ENCODE measurements at regions not wholly inside any gene's neighbourhood (a gene's known extent, or its start where the extent isn't known, plus 50 kb on each side); places are given as distances from the start of the nearest gene placed in this dataset.

DNA sequence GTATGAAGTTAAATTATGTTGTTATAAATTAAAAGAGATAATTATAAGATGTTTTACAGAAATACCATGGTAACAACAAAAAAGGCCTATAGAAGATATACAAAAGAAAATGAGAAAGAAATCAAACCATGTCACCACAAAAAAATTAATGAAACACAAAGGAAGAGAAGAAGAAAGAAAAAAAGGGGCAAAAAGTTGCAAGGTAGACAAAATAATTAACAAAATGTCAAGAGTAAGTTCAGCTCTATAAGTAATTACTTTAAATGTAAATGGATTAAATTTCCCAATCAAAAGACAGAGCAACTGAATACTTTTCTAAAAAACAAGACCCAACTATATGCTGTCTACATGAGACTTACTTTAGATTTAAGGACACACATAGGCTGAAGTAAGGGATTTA lies 378.4 kb upstream of the FSHR start:
- DNase-seq (ENCODE audit: low read depth in 2 of 3, low spot score in 2 of 3) = no peak

DNA sequence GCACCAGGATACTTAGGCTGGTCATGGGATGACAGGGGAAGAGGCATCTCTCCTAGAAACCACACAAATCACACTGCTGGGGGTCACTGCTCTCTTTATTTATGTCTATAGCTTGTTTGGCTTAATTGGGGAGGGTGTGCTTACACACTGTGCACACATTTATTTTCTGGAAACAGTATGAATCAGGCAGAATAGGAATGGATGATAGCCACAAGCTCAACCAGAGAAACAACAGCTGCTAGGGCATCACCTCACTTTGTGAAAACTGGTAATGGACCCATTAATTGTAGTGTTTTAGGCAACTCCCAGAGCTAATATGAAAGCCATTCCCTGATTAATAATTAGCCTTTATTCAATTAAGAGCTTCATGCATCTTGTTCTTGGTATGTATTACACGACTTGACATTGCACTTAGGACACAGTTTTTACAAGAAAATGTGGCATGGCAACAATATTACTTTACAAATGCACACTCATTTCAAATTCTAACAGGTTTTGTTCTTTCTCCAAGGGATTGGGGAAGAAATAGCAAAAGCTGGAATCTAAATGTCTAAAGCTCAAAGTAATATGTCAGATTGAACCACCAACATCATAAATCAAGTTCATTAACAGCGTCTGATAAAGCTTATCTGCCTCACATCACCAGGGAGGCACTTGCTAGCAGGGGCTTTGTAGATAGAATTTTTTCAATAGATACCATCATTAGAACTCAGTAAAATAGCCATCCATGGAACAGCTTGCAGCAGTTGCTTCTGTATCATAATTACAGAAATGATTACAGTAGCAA lies 361.9 kb upstream of the FSHR start:
- no peak for DNase-seq (ENCODE audit: low read depth in 2 of 3, low spot score in 2 of 3)

DNA sequence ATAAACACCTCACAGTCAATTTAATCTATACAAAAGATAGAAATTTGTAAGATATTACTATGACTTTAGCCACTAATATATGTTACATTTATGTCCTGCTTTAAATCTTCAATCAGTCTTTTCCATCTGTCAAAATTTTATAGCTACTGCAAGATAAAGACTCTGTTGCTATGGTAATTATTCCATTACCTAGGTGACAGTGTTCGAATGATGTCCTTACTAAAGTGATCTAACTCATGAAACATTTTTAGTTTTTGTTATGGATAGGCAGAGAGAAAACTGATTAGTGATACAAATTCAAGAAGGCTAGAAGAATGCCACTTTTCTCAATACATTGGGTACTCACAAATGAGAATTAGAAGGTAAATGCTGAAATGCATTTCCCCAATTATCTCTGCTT lies 359.9 kb upstream of the FSHR start:
- no peak for DNase-seq (ENCODE audit: low read depth in 2 of 3, low spot score in 2 of 3)

DNA sequence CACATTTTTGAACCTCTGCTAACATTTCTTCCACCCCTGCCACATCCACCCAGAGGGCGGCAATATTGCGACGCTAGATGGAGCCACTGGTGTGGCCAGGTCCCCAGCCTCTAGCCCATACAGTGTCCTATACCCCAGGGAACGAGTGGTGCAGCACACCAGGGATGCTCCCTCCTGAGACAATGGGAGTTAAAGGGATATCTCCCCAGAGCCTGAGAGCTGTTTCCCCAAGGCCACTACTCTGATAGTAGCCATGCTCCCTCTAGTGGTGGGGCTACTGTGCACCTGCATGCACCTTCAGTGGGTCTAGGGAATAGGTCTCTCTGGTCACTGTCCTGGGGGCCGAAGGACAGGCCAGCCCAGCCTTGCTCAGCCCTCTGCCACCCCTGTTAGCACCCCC lies 336.4 kb upstream of the FSHR start:
- DNase-seq (ENCODE audit: low read depth in 2 of 3, low spot score in 2 of 3) = peak in 2 of 3 donors; percentile 1 to 3

DNA sequence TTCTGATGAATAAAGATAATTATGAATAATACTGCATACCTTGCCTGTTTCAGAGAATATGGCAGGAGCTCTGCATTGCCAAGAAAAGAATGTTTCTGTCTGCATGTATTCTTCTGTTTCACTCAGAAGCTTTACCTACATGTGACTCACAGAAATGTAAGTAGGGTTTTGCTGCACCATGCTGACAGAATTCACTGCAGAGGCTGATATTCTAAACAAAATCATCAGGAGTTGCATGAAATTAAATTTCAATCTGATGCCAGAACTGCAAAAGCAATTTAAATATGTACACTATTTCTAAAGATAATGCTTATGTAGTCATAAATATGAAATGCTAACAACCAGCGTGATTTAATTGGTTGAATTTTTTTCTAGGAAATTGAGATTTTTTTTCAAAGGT lies 332.8 kb upstream of the FSHR start:
- no peak for DNase-seq (ENCODE audit: low read depth in 2 of 3, low spot score in 2 of 3)

DNA sequence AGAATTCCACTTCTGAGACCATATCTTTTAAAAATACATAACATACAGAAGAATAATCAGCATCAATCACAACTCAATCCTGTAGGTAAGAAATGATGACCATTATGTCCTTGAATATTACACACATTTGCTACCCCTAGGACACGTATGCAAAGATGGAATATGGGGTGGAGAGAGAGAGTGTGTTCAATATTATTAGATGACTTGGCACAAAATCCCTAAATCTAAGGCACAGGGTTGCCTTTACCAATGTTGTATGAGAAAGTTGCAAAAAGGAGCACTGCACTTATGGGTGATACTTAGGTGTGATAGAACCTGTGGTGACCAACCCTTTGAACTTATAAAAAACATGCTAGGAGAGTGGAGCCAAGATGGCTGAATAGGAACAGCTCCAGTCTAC lies 326.2 kb upstream of the FSHR start:
- no peak for DNase-seq (ENCODE audit: low read depth in 2 of 3, low spot score in 2 of 3)

DNA sequence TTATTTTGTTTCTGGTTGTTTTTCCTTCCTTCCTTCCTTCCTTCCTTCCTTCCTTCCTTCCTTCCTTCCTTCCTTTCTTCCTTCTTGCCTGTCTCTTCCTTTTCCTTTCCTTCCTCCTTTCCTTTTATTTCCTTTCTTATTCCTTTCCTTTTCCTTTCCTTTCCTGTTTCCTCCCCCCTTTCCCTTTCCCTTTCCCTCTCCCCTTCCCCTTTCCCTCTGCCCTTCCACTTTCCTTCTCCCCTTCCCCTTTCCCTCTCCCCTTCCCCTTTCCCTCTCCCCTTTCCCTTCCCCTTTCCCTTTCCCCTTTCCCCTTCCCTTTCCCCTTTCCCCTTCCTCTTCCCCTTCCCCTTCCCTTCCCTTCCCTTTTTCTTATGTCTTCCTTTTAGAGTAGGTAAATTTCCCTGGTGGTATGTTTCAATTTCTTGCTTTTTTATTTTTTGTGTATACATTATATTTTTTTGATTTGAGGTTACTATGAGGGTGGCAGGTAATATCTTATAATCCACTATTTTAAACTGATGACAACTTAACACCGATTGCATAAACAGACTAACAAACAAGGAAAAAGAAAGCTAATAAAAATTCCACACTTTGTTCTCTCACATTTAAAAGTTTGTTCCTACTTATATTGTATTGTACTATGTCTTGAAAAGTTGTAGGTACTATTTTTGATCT lies 311.0 kb upstream of the FSHR start:
- DNase-seq (ENCODE audit: low read depth in 2 of 3, low spot score in 2 of 3) = no peak

DNA sequence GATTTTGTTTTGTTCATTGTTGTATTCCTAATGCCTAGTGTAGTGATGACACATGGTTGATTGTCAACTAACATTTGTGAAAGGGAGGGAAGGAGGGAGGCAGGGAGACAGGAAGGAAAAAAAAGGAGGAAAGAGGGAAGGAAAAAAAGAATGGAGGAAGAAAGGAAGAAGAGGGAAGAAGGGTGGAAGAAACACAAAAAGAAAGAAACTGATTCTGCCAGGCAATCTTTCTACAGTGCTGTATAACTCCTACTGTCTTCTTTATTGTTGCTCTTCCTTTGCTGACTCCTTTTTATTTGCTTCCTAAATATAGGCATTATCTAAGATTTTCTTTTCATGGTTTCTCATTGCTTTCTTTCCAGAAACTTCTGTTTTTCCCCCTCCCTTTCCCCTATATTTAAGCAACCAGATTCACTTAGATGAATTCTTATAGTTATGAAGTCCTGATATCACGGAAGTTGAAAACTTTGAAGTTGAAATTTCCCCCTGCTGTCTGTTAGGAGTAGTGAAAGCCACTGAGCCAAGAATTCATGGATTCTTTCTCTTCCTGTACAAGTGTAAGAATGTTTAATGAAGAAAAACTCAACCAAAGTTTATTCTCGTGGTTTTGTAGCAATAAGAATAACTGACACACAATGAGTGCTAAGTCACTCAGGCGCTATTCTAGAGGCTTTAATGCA lies 305.1 kb upstream of the FSHR start:
- no peak for DNase-seq (ENCODE audit: low read depth in 2 of 3, low spot score in 2 of 3)

DNA sequence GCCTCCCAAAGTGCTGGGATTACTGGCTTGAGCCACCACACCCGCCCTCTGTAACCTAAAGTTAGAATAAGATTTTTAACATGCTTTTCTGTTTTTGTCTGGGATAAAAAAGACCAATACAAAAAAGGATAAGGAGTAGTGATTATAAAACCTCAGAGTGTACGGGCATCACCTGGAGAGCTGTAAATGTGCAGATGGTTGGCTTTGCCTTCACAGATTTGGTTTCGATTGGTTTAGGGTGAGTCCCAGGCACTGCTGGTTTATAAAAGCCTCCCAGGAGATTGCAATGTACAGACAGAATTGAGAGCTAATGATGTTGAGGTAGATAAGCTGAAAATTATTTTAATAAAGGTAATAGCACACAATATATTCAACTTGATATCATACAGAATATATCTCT lies 289.7 kb upstream of the FSHR start:
- no peak for DNase-seq (ENCODE audit: low read depth in 2 of 3, low spot score in 2 of 3)

DNA sequence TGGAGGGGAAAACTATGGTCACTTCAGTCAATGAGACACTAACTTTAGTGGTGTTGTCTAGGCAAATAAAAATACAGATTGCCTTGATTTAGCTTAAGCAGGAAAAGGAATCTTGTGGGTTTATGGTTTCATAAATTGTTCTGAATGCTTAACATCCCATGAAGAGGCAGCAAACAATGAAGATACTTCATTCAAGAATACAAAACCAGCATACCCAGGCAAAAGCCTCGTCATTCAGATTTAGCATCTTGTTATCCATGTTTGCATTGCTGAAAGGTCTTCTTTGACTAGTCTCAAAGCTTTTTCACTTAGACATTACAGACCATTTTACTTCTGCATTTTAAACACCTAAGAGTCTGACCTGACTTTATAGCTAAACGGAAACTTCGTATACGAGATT lies 272.7 kb upstream of the FSHR start:
- no peak for DNase-seq (ENCODE audit: low read depth in 2 of 3, low spot score in 2 of 3)

DNA sequence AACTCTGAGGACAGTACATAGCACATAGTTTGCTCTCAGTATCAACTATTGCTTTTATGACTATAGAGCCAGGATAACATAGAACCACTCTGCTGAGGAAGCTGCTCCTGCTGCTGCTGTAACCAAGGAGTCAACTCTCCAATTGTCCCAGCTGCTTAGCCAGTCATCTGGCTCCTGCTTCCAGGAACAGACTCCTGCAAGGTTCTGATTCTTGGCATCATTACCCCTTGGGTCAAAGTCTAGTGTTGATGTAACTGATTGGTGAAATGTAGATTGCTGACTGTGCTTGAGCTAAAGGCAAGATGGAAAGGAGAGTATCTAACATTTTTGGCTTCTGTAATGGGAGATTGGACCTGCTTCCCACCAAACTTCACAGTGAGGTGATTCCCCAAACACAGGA lies 261.9 kb upstream of the FSHR start:
- no peak for DNase-seq (ENCODE audit: low read depth in 2 of 3, low spot score in 2 of 3)

DNA sequence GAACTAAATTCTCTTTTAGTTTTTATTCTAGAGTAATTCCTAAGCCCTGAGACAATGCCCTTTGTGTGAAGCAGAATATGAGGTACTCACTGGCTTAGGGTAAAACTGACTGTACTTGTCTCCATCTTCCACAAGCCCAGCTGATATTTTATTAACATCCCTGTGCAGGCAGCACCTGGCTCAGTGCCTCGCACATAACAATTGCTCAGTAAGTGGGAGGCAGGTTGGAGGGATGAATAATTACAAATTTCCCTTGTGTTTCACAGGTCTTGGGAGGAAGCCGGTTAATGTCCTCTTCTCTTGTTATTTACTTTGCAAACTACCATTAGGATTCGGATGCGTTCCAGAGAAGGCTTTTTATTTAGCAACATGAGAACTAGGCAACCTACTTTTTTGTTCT lies 249.8 kb upstream of the FSHR start:
- no peak for DNase-seq (ENCODE audit: low read depth in 2 of 3, low spot score in 2 of 3)

DNA sequence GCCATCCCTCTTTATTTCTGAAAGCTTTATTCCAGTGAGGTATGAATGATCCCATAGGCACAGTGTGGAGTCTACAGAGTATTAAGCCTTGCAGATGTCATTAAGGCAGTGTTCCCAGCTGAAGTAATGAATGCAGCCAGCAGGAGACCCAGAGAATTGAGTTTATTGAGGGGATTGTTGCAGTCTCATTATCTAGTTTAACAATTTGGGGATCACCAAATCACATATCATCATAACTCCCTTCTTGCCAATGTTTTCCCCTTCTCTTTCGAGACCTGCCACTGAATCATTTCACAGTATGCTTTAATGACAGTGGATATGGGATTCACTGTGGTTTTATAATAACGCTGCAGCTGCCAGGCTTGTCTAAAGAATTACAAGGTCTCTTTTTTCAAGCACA lies 249.3 kb upstream of the FSHR start:
- no peak for DNase-seq (ENCODE audit: low read depth in 2 of 3, low spot score in 2 of 3)

DNA sequence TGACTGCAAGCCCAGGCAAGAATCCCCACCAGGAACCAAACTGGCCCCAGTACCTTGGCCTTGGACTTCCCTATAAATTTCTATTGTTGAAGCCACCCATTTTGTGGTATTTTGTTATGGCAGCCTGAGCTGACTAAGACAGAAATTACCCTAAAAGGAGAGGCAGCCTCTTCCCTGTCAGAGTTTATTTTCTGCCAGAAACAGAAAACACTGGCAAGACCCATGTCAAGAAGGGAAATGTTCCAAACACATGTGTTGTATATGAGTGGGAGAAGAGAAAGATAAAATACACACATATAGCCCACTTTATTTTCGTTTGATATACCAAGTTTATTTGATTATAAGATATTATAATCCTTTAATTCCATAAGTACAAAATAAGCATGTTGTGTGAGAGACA lies 225.1 kb upstream of the FSHR start:
- no peak for DNase-seq (ENCODE audit: low read depth in 2 of 3, low spot score in 2 of 3)

DNA sequence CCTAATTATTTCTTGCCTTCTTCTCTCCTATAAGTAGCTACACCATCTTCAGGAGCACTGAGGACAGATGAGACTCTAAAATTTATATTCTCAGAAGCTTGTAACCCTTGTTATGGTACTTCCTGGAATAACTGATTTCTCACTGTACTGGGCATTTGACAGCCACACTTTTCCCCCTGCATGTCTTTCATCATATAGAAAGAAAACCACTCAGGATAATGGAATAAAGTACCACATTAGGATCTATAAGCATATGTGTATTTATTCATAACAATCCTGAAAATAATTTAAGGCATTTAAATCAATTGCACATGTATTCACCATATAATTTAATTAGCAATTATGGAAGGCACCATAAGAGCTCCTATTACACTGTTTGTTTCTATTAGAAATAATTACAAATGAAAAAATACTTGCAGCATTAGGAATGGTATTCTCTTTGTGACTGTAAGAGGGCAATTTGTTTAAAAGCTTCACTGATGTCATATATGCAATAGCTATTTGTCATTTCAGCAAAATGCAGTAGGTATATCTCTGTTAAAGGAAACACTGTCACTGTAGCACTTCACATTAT lies 216.9 kb upstream of the FSHR start:
- no peak for DNase-seq (ENCODE audit: low read depth in 2 of 3, low spot score in 2 of 3)

DNA sequence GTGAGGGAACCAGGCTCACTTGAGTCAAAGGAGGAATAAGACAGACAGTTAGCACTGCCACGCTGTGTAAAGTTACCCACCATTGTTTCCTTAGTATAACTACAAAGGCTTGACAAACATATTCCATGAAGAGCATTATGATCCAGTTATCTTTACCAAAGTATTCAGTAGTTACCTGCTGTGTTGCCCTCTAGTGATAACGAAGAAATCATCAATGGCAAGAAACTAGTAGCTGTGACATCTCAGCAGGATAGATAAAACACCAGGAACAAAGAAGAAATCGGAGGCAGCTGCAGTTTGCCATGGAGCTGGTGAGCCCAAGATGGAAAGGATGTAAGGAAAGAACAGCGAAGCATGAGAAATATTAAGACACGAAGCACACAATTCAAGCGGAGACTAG lies 215.3 kb upstream of the FSHR start:
- no peak for DNase-seq (ENCODE audit: low read depth in 2 of 3, low spot score in 2 of 3)

DNA sequence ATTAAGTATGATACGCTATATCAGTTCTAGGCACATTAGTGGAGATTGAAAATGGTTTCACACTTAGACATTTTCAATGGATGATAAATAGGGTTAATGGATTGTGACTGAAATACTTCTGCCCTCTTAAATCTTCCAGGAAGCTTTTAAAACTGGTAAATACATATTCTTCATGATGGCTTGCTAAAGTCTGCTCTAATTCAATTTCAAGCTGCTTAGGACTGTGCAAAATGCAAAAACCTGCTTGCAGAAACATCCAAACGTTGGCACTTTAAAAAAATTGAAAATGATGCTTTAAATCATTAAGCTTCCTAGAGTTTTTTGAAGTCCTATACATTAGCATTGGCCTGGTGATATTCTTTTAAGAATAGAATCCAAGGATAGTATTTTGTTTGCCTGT lies 214.8 kb upstream of the FSHR start:
- DNase-seq (ENCODE audit: low read depth in 2 of 3, low spot score in 2 of 3) = no peak

DNA sequence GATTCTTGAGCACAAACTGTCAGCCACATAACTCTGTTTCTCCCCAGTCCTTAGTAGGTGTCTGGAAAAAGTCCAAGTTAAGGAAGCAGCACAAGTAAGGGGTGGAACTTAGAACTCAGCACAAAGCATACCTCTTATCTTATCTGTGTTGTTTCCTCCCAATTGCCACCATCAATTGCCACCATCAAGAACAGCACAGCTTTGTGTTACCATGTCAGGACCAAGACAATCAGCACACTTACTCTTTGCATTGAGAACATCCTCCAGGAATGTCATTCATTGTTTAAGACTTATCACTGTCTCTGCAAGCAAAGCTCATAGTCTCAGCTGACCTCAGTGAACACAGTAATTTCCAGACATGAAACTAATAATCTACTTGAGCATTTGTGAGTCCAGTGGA lies 212.7 kb upstream of the FSHR start:
- DNase-seq (ENCODE audit: low read depth in 2 of 3, low spot score in 2 of 3) = no peak

DNA sequence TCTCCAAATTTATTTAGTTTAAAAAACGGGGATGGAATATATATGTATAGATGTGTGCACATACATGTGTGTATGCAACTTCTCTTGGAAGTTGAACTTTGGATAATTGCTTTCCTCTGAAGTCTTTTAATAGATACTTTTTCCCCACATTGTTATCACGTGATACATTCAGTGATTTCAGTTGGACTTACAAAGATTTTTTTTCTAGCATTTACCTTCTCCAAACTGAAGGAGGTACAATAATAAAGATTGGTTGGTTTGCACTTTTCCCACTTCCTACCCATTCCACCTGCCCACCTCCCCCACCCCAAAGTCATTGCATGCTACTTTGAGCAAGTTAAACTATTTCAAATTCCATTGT lies 206.1 kb upstream of the FSHR start:
- DNase-seq (ENCODE audit: low read depth in 2 of 3, low spot score in 2 of 3) = no peak

DNA sequence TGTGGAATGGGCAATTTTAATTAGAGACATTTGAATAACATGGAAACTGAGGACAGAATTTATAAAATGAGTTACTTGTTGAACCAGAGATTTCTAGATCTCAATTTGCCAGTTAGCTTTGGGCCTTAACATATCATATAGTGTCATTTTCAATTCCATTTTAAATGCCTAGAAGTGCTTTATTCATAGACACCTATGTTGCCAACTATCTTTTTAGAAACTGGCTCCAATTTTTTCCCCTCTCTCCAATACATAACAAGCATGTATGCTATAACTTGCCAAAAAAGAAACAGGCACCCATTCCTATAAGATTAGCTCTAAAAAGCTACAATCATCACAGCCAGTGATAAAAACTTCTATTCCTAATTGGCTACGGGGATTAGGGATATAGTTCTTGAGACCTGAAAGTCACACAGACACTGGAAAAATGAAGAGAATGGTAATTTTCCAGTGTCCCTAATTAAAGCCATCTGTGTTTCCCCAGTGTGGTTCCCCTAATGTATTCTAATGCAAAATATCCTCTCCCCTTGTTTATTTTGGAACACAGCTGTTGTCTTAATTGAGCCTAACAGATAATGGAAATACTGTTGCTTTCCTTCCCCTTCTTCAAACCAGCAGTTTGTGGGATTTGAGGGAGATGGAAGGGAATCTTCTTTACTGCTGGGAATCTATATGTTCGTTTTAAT lies 205.5 kb upstream of the FSHR start:
- no peak for DNase-seq (ENCODE audit: low read depth in 2 of 3, low spot score in 2 of 3)

DNA sequence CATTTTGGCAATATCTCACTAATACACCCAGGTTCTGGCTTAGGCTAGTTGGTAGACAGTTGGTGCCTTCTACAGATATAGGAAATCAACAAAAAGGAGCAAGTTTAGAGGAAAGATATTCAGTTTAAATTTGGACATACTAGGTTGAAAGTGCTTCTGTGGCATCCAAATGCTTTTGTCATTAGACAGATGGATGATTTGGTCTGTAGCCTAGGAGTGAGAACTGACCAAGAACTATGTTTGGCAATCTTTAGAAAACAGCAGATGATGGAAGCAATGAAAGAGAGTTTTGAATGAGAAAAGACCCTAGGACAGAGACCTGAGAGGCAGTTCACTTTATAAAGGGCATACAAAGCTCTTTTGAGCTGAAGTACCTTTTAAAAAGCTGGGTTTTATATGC lies 201.3 kb upstream of the FSHR start:
- no peak for DNase-seq (ENCODE audit: low read depth in 2 of 3, low spot score in 2 of 3)

Data from hematopoietic multipotent progenitor cell (in vitro differentiated cells).